H9 (cell line): ENCODE measurements at regions not wholly inside any gene's neighbourhood (a gene's known extent, or its start where the extent isn't known, plus 50 kb on each side); places are given as distances from the start of the nearest gene placed in this dataset.

ENCODE experiments used
- DNase-seq: peaks from one replicate; pipeline ENCODE4 v3.0.0-alpha.2; 2017
- H2AFZ ChIP-seq: one replicate; pipeline ENCODE4 v1.6.1; 2013; ENCODE audit warnings: mild to moderate bottlenecking, low read length, control low read depth, moderate library complexity
- H2AK5ac ChIP-seq: 2 replicates; pipeline ENCODE4 v1.6.1; 2013; ENCODE audit warnings: low read length, control low read depth, mixed read lengths; ENCODE audit not compliant: insufficient read length
- H2BK120ac ChIP-seq: one replicate; pipeline ENCODE4 v1.6.1; 2013; ENCODE audit warnings: low read depth, mild to moderate bottlenecking, low read length, control low read depth, inconsistent platforms; ENCODE audit not compliant: poor library complexity, severe bottlenecking
- H2BK12ac ChIP-seq: 2 replicates; pipeline ENCODE4 v1.6.1; 2013; ENCODE audit warnings: low read length, control low read depth, mixed read lengths, low read depth; ENCODE audit not compliant: insufficient read length
- H2BK15ac ChIP-seq: 2 replicates; pipeline ENCODE4 v1.6.1; 2013; ENCODE audit warnings: low read depth, low read length, control low read depth
- H2BK20ac ChIP-seq: one replicate; pipeline ENCODE4 v1.6.1; 2013; ENCODE audit warnings: low read depth, mild to moderate bottlenecking, low read length, control low read depth, inconsistent platforms; ENCODE audit not compliant: poor library complexity, severe bottlenecking
- H2BK5ac ChIP-seq: 2 replicates; pipeline ENCODE4 v1.6.1; 2013; ENCODE audit warnings: low read length, control low read depth, mixed read lengths; ENCODE audit not compliant: insufficient read length
- H3K14ac ChIP-seq: 2 replicates; pipeline ENCODE4 v1.6.1; 2013; ENCODE audit warnings: low read length, control low read depth; ENCODE audit not compliant: insufficient read depth
- H3K18ac ChIP-seq: 2 replicates; pipeline ENCODE4 v1.6.1; 2013; ENCODE audit warnings: low read depth, mild to moderate bottlenecking, mixed read lengths, low read length, control low read depth; ENCODE audit not compliant: insufficient read length
- H3K23ac ChIP-seq: 2 replicates; pipeline ENCODE4 v1.6.1; 2013; ENCODE audit warnings: low read length, control low read depth, mixed read lengths, low read depth; ENCODE audit not compliant: insufficient read length
- H3K23me2 ChIP-seq: 2 replicates; pipeline ENCODE4 v1.6.1; 2013; ENCODE audit warnings: low read depth, mild to moderate bottlenecking, mixed read lengths, low read length, control low read depth; ENCODE audit not compliant: insufficient read length, poor library complexity, severe bottlenecking
- H3K27ac ChIP-seq: 2 replicates; pipeline ENCODE4 v1.5.1; 2013; ENCODE audit warnings: low read length, control low read depth, mixed read lengths, low read depth; ENCODE audit not compliant: insufficient read length
- H3K27me3 ChIP-seq: 2 replicates; pipeline ENCODE4 v1.6.1; 2013; ENCODE audit warnings: low read length, control low read depth, inconsistent platforms; ENCODE audit not compliant: insufficient read depth
- H3K4ac ChIP-seq: 2 replicates; pipeline ENCODE4 v1.6.1; 2013; ENCODE audit warnings: low read depth, mild to moderate bottlenecking, control low read depth, inconsistent platforms, low read length, moderate library complexity
- H3K4me1 ChIP-seq: 2 replicates; pipeline ENCODE4 v1.6.1; 2013; ENCODE audit warnings: low read length, control low read depth, inconsistent platforms; ENCODE audit not compliant: insufficient read depth
- H3K4me2 ChIP-seq: 2 replicates; pipeline ENCODE4 v1.6.1; 2013; ENCODE audit warnings: low read length, control low read depth, mixed read lengths; ENCODE audit not compliant: insufficient read length, insufficient read depth
- H3K56ac ChIP-seq: 2 replicates; pipeline ENCODE4 v1.6.1; 2013; ENCODE audit warnings: low read depth, mild to moderate bottlenecking, mixed read lengths, low read length, control low read depth; ENCODE audit not compliant: insufficient read length
- H3K79me1 ChIP-seq: 2 replicates; pipeline ENCODE4 v1.6.1; 2013; ENCODE audit warnings: low read depth, mild to moderate bottlenecking, moderate library complexity, low read length, control low read depth, inconsistent platforms; ENCODE audit not compliant: insufficient read depth, poor library complexity, severe bottlenecking
- H3K79me2 ChIP-seq: 2 replicates; pipeline ENCODE4 v1.6.1; 2013; ENCODE audit warnings: low read length, control low read depth, inconsistent platforms; ENCODE audit not compliant: insufficient read depth
- H3K9ac ChIP-seq: 2 replicates; pipeline ENCODE4 v1.6.1; 2013; ENCODE audit warnings: low read length, control low read depth, mixed read lengths; ENCODE audit not compliant: insufficient read length; ENCODE audit errors: extremely low read depth
- H3K9me3 ChIP-seq: one replicate; pipeline ENCODE4 v1.6.1; 2013; ENCODE audit warnings: low read depth, low read length, inconsistent platforms; ENCODE audit not compliant: control insufficient read depth
- H3T11ph ChIP-seq: one replicate; pipeline ENCODE4 v1.6.1; 2013; ENCODE audit warnings: mild to moderate bottlenecking, low read length, control low read depth, inconsistent platforms
- H4K20me1 ChIP-seq: one replicate; pipeline ENCODE4 v1.6.1; 2013; ENCODE audit not compliant: control insufficient read depth, insufficient read length, insufficient read depth
- H4K5ac ChIP-seq: 2 replicates; pipeline ENCODE4 v1.6.1; 2013; ENCODE audit warnings: low read depth, mild to moderate bottlenecking, mixed read lengths, low read length, control low read depth; ENCODE audit not compliant: insufficient read length
- H4K8ac ChIP-seq: replicated peaks from 2 replicates; pipeline ENCODE4 v1.6.1; 2013; ENCODE audit warnings: low read length, control low read depth, mixed read lengths, low read depth; ENCODE audit not compliant: insufficient read length
- H4K91ac ChIP-seq: 2 replicates; pipeline ENCODE4 v1.6.1; 2013; ENCODE audit warnings: low read depth, mild to moderate bottlenecking, moderate library complexity, mixed read lengths, low read length, control low read depth; ENCODE audit not compliant: insufficient read length
- H3K27ac Mint-ChIP-seq, 3 experiments: 2 replicates in 2 of 3; 3 replicates in 1 of 3; pipeline ENCODE4 v1.8.0; 2020 to 2021; ENCODE audit warnings: mixed read lengths in 3 of 3, mild to moderate bottlenecking in 1 of 3, moderate library complexity in 1 of 3
- H3K27me3 Mint-ChIP-seq: 2 replicates; pipeline ENCODE4 v1.8.0; 2021; ENCODE audit warnings: low read depth, mild to moderate bottlenecking, moderate library complexity, mixed read lengths
- H3K36me3 Mint-ChIP-seq, 3 experiments: 2 replicates in 2 of 3; 3 replicates in 1 of 3; pipeline ENCODE4 v1.8.0; 2020 to 2021; ENCODE audit warnings: low read depth in 3 of 3, mixed read lengths in 3 of 3; ENCODE audit not compliant: insufficient read depth in 1 of 3
- H3K4me1 Mint-ChIP-seq, 2 experiments: 2 replicates each; pipeline ENCODE4 v1.8.0; 2020; ENCODE audit warnings: mixed read lengths in 2 of 2
- H3K4me3 Mint-ChIP-seq, 2 experiments: 2 replicates in 1 of 2; 3 replicates in 1 of 2; pipeline ENCODE4 v1.8.0; 2020 to 2021; ENCODE audit warnings: mild to moderate bottlenecking in 2 of 2, mixed read lengths in 2 of 2, moderate library complexity in 1 of 2
- H3K9me3 Mint-ChIP-seq, 2 experiments: 2 replicates in 1 of 2; 3 replicates in 1 of 2; pipeline ENCODE4 v1.8.0; 2020; ENCODE audit warnings: mild to moderate bottlenecking in 2 of 2, mixed read lengths in 2 of 2, moderate library complexity in 1 of 2
- CTCF ChIP-seq: fragments of 200-600 bp; sonication (generic); conservative IDR thresholded peaks from 3 replicates; pipeline ENCODE4 v1.8.0; 2021; ENCODE audit warnings: antibody characterized with exemption, mild to moderate bottlenecking
- WGBS: extraction: QIAGEN DNeasy Blood & Tissue Kit; methylation state at CpG from one replicate; pipeline ENCODE4 v1.1.7; 2013; ENCODE audit warnings: missing lambda C conversion rate, low lambda C conversion rate, mixed read lengths; ENCODE audit not compliant: insufficient read length; ENCODE audit errors: extremely low coverage; 5-methylcytosine and 5-hydroxymethylcytosine counted together

DNA sequence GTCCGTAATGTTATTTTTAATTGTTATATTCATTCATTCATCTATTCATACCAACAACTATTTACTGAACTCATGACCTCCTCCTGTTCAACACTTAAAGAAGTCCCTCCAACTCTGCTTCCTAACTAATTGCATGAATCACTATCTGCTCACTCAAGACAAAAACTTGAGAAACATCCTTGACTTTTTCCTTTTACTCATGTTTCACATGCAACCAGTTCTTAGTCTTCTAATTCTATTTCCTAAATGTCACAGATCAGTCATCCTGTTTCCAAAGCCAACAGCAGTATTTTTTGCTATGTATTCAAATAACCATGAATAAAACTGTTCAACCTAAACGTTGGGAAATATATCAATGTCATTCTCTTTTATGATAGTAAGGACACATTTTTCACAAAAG, 124.6 kb upstream of the GBE1 start:
- no peak for DNase-seq

More for the DNA sequence above, 124.6 kb upstream of the GBE1 start:
- H3K9me3 ChIP-seq, result no peaks in the 10 kb centered on the region
- H4K20me1 ChIP-seq, result no peaks in the 10 kb centered on the region
- no peak overlapping the region for H4K8ac ChIP-seq
- no CpG with 5 or more reads among the region's 2 CpGs for WGBS
- Mint-ChIP-seq H3K4me3 (no peak overlapping the region), H3K27ac (no peak overlapping the region), H3K36me3 (no peaks in the 10 kb centered on the region; a peak in 1 of 7 replicates), H3K4me1 (peaks cover 4 to 5% of the 10 kb centered on the region in 2 experiments), H3K27me3 (no peaks in the 10 kb centered on the region), H3K9me3 (peaks cover 3 to 5% of the 10 kb centered on the region in 2 experiments; a peak in 3 of 5 replicates)
- H2BK12ac ChIP-seq, result no peak overlapping the region
- no peak overlapping the region for H3K56ac ChIP-seq
- no peak overlapping the region for H3K23ac ChIP-seq
- H3K79me2 ChIP-seq, result no peaks in the 10 kb centered on the region
- no peak overlapping the region for H4K91ac ChIP-seq
- no peak overlapping the region for H2BK120ac ChIP-seq
- H3T11ph ChIP-seq, result no peak overlapping the region
- no peak overlapping the region for H2BK15ac ChIP-seq
- no peaks in the 10 kb centered on the region for H3K79me1 ChIP-seq
- TF ChIP-seq CTCF, result no peak
- H3K4me2 ChIP-seq, result no peak overlapping the region
- H3K14ac ChIP-seq, result no peak overlapping the region
- no peak overlapping the region for H2BK20ac ChIP-seq
- H2AK5ac ChIP-seq, result no peak overlapping the region
- no peaks in the 10 kb centered on the region for H3K23me2 ChIP-seq
- H3K18ac ChIP-seq, result no peak overlapping the region
- no peaks in the 10 kb centered on the region for H3K4me1 ChIP-seq
- H3K27me3 ChIP-seq, result no peaks in the 10 kb centered on the region
- no peak overlapping the region for H3K4ac ChIP-seq
- H4K5ac ChIP-seq, result no peak overlapping the region
- no peak overlapping the region for H3K27ac ChIP-seq
- no peak overlapping the region for H2AFZ ChIP-seq
- no peak overlapping the region for H2BK5ac ChIP-seq
- no peak overlapping the region for H3K9ac ChIP-seq
